Smooth muscle cell (in vitro differentiated cells): ENCODE measurements at regions not wholly inside any gene's neighbourhood (a gene's known extent, or its start where the extent isn't known, plus 50 kb on each side); places are given as distances from the start of the nearest gene placed in this dataset.
A peak's percentile ranks its signal among the peaks of the same experiment; 100 is the strongest.
"Not testable (repeated sequence)": the region's sequence is repeated elsewhere in the genome, so short reads cannot be mapped to it uniquely, and the experiment has no call there.

Experiments
- DNase-seq: peaks from one replicate; lab custom pipeline; 2025; ENCODE audit not compliant: unreplicated experiment; lab: John Stamatoyannopoulos, UW
- H2AFZ ChIP-seq: fragments of 200-600 bp; sonication (generic); 2 replicates; pipeline ENCODE4 v1.6.0; 2016; ENCODE audit warnings: antibody characterized with exemption, low read depth, mild to moderate bottlenecking
- H3F3A ChIP-seq: fragments of 200-600 bp; sonication (generic); 2 replicates; pipeline ENCODE4 v1.6.0; 2017; ENCODE audit warnings: antibody characterized with exemption, low read depth
- H3K27ac ChIP-seq: fragments of 200-600 bp; sonication (generic); 2 replicates; pipeline ENCODE4 v1.5.1; 2016; ENCODE audit warnings: low read depth, mild to moderate bottlenecking
- H3K27me3 ChIP-seq: fragments of 200-600 bp; sonication (generic); 2 replicates; pipeline ENCODE4 v1.6.1; 2016; ENCODE audit warnings: low read depth, mild to moderate bottlenecking
- H3K36me3 ChIP-seq: fragments of 200-600 bp; sonication (generic); 2 replicates; pipeline ENCODE4 v1.5.1; 2016; ENCODE audit warnings: low read depth
- H3K4me1 ChIP-seq: fragments of 200-600 bp; sonication (generic); 2 replicates; pipeline ENCODE4 v1.5.1; 2016; ENCODE audit warnings: low read depth
- H3K4me2 ChIP-seq: fragments of 200-600 bp; sonication (generic); 2 replicates; pipeline ENCODE4 v1.6.0; 2016; ENCODE audit warnings: mild to moderate bottlenecking
- H3K4me3 ChIP-seq: fragments of 200-600 bp; sonication (generic); 2 replicates; pipeline ENCODE4 v1.5.1; 2016; ENCODE audit warnings: mild to moderate bottlenecking
- H3K79me2 ChIP-seq: fragments of 200-600 bp; sonication (generic); 2 replicates; pipeline ENCODE4 v1.6.0; 2016; ENCODE audit warnings: low read depth, mild to moderate bottlenecking
- H3K9ac ChIP-seq: fragments of 200-600 bp; sonication (generic); 2 replicates; pipeline ENCODE4 v1.6.0; 2016; ENCODE audit warnings: low read depth
- H3K9me3 ChIP-seq: fragments of 200-600 bp; sonication (generic); replicated peaks from 2 replicates; pipeline ENCODE4 v1.5.1; 2016; ENCODE audit warnings: low read depth
- H4K20me1 ChIP-seq: fragments of 200-600 bp; sonication (generic); 2 replicates; pipeline ENCODE4 v1.6.0; 2016; ENCODE audit warnings: low read depth
- CTCF ChIP-seq: fragments of 200-600 bp; sonication (generic); IDR thresholded peaks from 2 replicates; pipeline ENCODE4 v1.5.1; 2017; ENCODE audit warnings: borderline replicate concordance, mild to moderate bottlenecking, antibody characterized with exemption; ENCODE audit not compliant: insufficient read depth, poor library complexity, severe bottlenecking
- WGBS: methylation state at CpG from one replicate; pipeline ENCODE4 v1.1.7; 2016; ENCODE audit warnings: low lambda C conversion rate; 5-methylcytosine and 5-hydroxymethylcytosine counted together

DNA sequence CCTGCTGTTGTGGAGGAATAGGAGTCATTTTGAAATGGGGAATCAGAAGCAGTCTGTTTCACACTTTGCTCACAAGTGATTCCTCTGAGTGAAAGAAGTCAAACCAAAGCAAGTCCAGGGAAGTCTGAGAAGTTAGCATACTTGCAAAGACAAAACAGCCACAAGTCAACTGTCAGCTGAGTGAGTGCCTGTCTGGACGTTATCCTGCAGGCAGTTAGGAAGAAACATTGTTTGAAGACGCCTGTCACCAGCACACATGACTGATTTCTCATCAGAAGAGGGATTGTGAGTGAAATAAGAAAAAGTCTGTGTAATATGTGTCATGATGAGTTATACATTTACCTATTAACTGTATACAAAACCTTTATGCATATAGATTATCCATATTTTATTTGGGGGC lies 153.5 kb downstream of the KCNRG start:
- TF ChIP-seq CTCF = no peak
- H3K27ac ChIP-seq = no peak overlapping the region

DNA sequence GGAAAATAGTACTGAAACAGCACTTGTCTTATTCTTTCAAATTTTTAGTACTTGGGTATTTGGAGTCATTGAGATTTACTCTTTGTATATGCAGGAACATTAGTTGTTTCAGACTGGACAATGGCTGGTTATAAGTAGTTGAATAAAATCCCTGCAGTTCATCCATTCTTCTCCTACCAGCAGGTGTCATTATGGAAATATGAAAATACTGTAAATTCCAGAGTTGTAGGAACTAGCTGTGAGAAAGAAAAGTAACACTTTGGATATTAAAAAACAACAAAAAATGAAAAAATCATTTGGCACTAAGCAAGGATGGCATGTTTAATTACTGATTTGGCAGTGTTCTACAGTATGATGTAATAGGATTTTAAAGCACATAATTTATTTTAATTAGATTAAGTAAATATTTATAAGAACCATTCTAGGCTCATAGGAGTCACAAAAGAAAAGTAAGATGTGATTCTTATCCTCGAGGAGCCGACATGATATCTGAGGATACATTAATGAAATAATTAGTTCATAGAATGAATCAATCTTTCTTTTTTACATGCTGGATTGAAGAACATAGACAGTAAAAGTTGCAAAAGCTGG lies 155.3 kb downstream of the KCNRG start:
- Histone ChIP-seq H3K27ac (no peak overlapping the region), H3K9me3 (no peaks in the 10 kb centered on the region), H4K20me1 (no peaks in the 10 kb centered on the region), H3K36me3 (no peaks in the 10 kb centered on the region), H3K79me2 (no peaks in the 10 kb centered on the region), H3K4me2 (no peak overlapping the region), H3K9ac (no peak overlapping the region), H2AFZ (no peak overlapping the region), H3K27me3 (no peaks in the 10 kb centered on the region), H3F3A (no peaks in the 10 kb centered on the region), H3K4me1 (no peaks in the 10 kb centered on the region), H3K4me3 (no peak overlapping the region)
- no peak for DNase-seq
- WGBS = 95% methylated on average over 2 of the region's 2 CpGs
- TF ChIP-seq CTCF = peak; percentile 16

More for the DNA sequence above, 153.5 kb downstream of the KCNRG start:
- no peak for DNase-seq
- Histone ChIP-seq H3F3A (no peaks in the 10 kb centered on the region), H3K4me3 (no peak overlapping the region), H3K79me2 (no peaks in the 10 kb centered on the region), H3K36me3 (no peaks in the 10 kb centered on the region), H3K4me1 (no peaks in the 10 kb centered on the region), H4K20me1 (no peaks in the 10 kb centered on the region), H2AFZ (no peak overlapping the region), H3K4me2 (no peak overlapping the region), H3K27me3 (no peaks in the 10 kb centered on the region), H3K9me3 (no peaks in the 10 kb centered on the region), H3K9ac (no peak overlapping the region)
- 61% methylated on average over 2 of the region's 2 CpGs for WGBS

GRCh38 chr13:50171590-50172282 lies 156.5 kb downstream of the KCNRG start:
- 97% methylated on average over 15 of the region's 15 CpGs for WGBS

DNA sequence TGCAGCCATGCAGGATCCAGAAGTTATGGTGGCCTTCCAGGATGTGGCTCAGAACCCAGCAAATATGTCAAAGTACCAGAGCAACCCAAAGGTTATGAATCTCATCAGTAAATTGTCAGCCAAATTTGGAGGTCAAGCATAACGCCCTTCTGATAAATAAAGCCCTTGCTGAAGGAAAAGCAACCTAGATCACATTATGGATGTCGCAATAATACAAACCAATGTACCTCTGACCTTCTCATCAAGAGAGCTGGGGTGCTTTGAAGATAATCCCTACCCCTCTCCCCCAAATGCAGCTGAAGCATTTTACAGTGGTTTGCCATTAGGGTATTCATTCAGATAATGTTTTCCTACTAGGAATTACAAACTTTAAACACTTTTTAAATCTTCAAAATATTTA lies 157.8 kb downstream of the KCNRG start:
- not testable (repeated sequence) for H3K4me2 ChIP-seq, H3F3A ChIP-seq, H3K79me2 ChIP-seq, DNase-seq, H2AFZ ChIP-seq, H3K36me3 ChIP-seq, H3K9me3 ChIP-seq, H3K4me3 ChIP-seq, H3K27ac ChIP-seq, H3K9ac ChIP-seq, H3K4me1 ChIP-seq, H4K20me1 ChIP-seq, H3K27me3 ChIP-seq
- WGBS = 97% methylated on average over 2 of the region's 2 CpGs

More at GRCh38 chr13:50171590-50172282, 156.5 kb downstream of the KCNRG start:
- H3K27me3 ChIP-seq = no peaks in the 10 kb centered on the region
- H3K27ac ChIP-seq = no peak overlapping the region
- no peaks in the 10 kb centered on the region for H3K9me3 ChIP-seq
- TF ChIP-seq CTCF = no peak
- H2AFZ ChIP-seq = no peak overlapping the region
- H3K4me2 ChIP-seq = no peak overlapping the region
- DNase-seq = no peak
- no peaks in the 10 kb centered on the region for H3K4me1 ChIP-seq
- H3F3A ChIP-seq = no peaks in the 10 kb centered on the region
- no peaks in the 10 kb centered on the region for H4K20me1 ChIP-seq
- H3K36me3 ChIP-seq = no peaks in the 10 kb centered on the region
- H3K9ac ChIP-seq = no peak overlapping the region
- H3K79me2 ChIP-seq = no peaks in the 10 kb centered on the region
- no peak overlapping the region for H3K4me3 ChIP-seq
